ENCODE measurements at regions not wholly inside any gene's neighbourhood (a gene's known extent, or its start where the extent isn't known, plus 50 kb on each side); places are given as distances from the start of the nearest gene placed in this dataset.
"Not testable (repeated sequence)": the region's sequence is repeated elsewhere in the genome, so short reads cannot be mapped to it uniquely, and the experiment has no call there.

- no peak for DNase-seq (ENCODE audit: low read depth)
Observed at GRCh38 chr12:131274906-131275305, 321.2 kb downstream of the ADGRD1 start.

GRCh38 chr12:131275824-131276223, 322.1 kb downstream of the ADGRD1 start:
- no peak for DNase-seq (ENCODE audit: low read depth)

GRCh38 chr12:131276501-131277185, 322.9 kb downstream of the ADGRD1 start:
- no peak for DNase-seq (ENCODE audit: low read depth)

- not testable (repeated sequence) for DNase-seq (ENCODE audit: low read depth)
Observed at GRCh38 chr12:131277186-131278091, 323.7 kb downstream of the ADGRD1 start.

GRCh38 chr12:131278451-131279115, 324.9 kb downstream of the ADGRD1 start:
- DNase-seq (ENCODE audit: low read depth) = not testable (repeated sequence)

- DNase-seq (ENCODE audit: low read depth) = no peak
Observed at GRCh38 chr12:131279281-131279921, 325.7 kb downstream of the ADGRD1 start.

GRCh38 chr12:131280426-131280825, 326.7 kb downstream of the ADGRD1 start:
- DNase-seq (ENCODE audit: low read depth) = no peak

GRCh38 chr12:131281016-131281415, 327.3 kb downstream of the ADGRD1 start:
- no peak for DNase-seq (ENCODE audit: low read depth)

GRCh38 chr12:131282292-131283080, 328.8 kb downstream of the ADGRD1 start:
- DNase-seq (ENCODE audit: low read depth) = no peak

GRCh38 chr12:131283191-131283861, 329.6 kb downstream of the ADGRD1 start:
- DNase-seq (ENCODE audit: low read depth) = no peak

- DNase-seq (ENCODE audit: low read depth) = not testable (repeated sequence)
Observed at GRCh38 chr12:131283862-131284825, 330.4 kb downstream of the ADGRD1 start.

GRCh38 chr12:131284954-131285904, 331.5 kb downstream of the ADGRD1 start:
- DNase-seq (ENCODE audit: low read depth) = not testable (repeated sequence)

GRCh38 chr12:131285905-131286295, 332.2 kb downstream of the ADGRD1 start:
- DNase-seq (ENCODE audit: low read depth) = not testable (repeated sequence)

GRCh38 chr12:131286301-131286700, 332.6 kb downstream of the ADGRD1 start:
- not testable (repeated sequence) for DNase-seq (ENCODE audit: low read depth)

GRCh38 chr12:131287015-131287937, 333.6 kb downstream of the ADGRD1 start:
- no peak for DNase-seq (ENCODE audit: low read depth)

- no peak for DNase-seq (ENCODE audit: low read depth)
Observed at GRCh38 chr12:131287938-131288764, 334.4 kb downstream of the ADGRD1 start.
